PC-3 (cell line): ENCODE measurements at regions not wholly inside any gene's neighbourhood (a gene's known extent, or its start where the extent isn't known, plus 50 kb on each side); places are given as distances from the start of the nearest gene placed in this dataset.

Experiments
- ATAC-seq: fragments of 200-7000 bp; cut with Tn5 transposase; 2 replicates; pipeline ENCODE4 v1.9.1; 2020; ENCODE audit warnings: mild to moderate bottlenecking, moderate library complexity
- BruUV-seq: library from RNA; stranded (reverse); fragments of 400-500 nt; replicated peaks from 2 replicates; lab custom pipeline; 2021; lab: Mats Ljungman, UMichigan
- CTCF ChIA-PET: fragments of 300-600 bp; sonication (Branson Sonifier 250); formaldehyde crosslinking; loops from one replicate; lab custom pipeline; 2022; ENCODE audit warnings: antibody characterized with exemption; lab: Charles Lee
- POLR2A ChIA-PET: fragments of 300-600 bp; sonication (Branson Sonifier 250); formaldehyde crosslinking; loops from one replicate; lab custom pipeline; 2022; ENCODE audit warnings: antibody characterized with exemption; ENCODE audit not compliant: unreplicated experiment; lab: Charles Lee
- DNase-seq: peaks from one replicate; pipeline ENCODE4 v3.0.0-alpha.2; 2015
- H2AFZ ChIP-seq: fragments of 300-600 bp; sonication (generic); 2 replicates; pipeline ENCODE4 v1.6.0; 2016; ENCODE audit warnings: antibody characterized with exemption, low read length
- H3F3A ChIP-seq: fragments of 300-600 bp; sonication (generic); one replicate; pipeline ENCODE4 v1.6.0; 2017; ENCODE audit warnings: antibody characterized with exemption, low read length, control low read depth, mild to moderate bottlenecking; ENCODE audit not compliant: unreplicated experiment
- H3K27ac ChIP-seq: fragments of 300-600 bp; sonication (generic); 2 replicates; pipeline ENCODE4 v1.5.1; 2016; ENCODE audit warnings: mild to moderate bottlenecking, low read length
- H3K27me3 ChIP-seq: fragments of 300-600 bp; sonication (generic); 2 replicates; pipeline ENCODE4 v1.6.1; 2016; ENCODE audit warnings: low read length, mixed read lengths
- H3K36me3 ChIP-seq: fragments of 300-600 bp; sonication (generic); 2 replicates; pipeline ENCODE4 v1.6.1; 2016; ENCODE audit warnings: low read depth, mixed run types, low read length, mixed read lengths
- H3K4me1 ChIP-seq: fragments of 300-600 bp; sonication (generic); 2 replicates; pipeline ENCODE4 v1.5.1; 2016; ENCODE audit warnings: low read length; ENCODE audit not compliant: insufficient read depth
- H3K4me2 ChIP-seq: fragments of 300-600 bp; sonication (generic); 2 replicates; pipeline ENCODE4 v1.6.0; 2016; ENCODE audit warnings: low read length
- H3K4me3 ChIP-seq: fragments of 300-600 bp; sonication (generic); 2 replicates; pipeline ENCODE4 v1.5.1; 2016; ENCODE audit warnings: mild to moderate bottlenecking, low read length, mixed read lengths
- H3K79me2 ChIP-seq: fragments of 300-600 bp; sonication (generic); 2 replicates; pipeline ENCODE4 v1.6.1; 2017; ENCODE audit warnings: low read length, mixed read lengths
- H3K9ac ChIP-seq: fragments of 300-600 bp; sonication (generic); 2 replicates; pipeline ENCODE4 v1.6.0; 2016; ENCODE audit warnings: mild to moderate bottlenecking, low read length
- H3K9me2 ChIP-seq: fragments of 300-600 bp; sonication (generic); replicated peaks from 2 replicates; pipeline ENCODE4 v1.6.1; 2016; ENCODE audit warnings: mixed run types, low read length, mixed read lengths
- H3K9me3 ChIP-seq: fragments of 300-600 bp; sonication (generic); 2 replicates; pipeline ENCODE4 v1.6.1; 2016; ENCODE audit warnings: low read length, mixed read lengths
- H4K20me1 ChIP-seq: fragments of 300-600 bp; sonication (generic); 2 replicates; pipeline ENCODE4 v1.6.1; 2016; ENCODE audit warnings: low read length, mixed read lengths
- EZH2 ChIP-seq: fragments of 300-600 bp; sonication (generic); IDR thresholded peaks from one replicate; pipeline ENCODE4 v1.6.1; 2017; ENCODE audit warnings: antibody characterized with exemption, mild to moderate bottlenecking, low read length; ENCODE audit not compliant: unreplicated experiment
- EZH2phosphoT487 ChIP-seq: fragments of 300-600 bp; sonication (generic); IDR thresholded peaks from 2 replicates; pipeline ENCODE4 v1.6.1; 2018; ENCODE audit warnings: mild to moderate bottlenecking, antibody characterized with exemption, low read length, borderline replicate concordance
- intact Hi-C: fragments of 100-400 bp; cut with micrococcal nuclease; formaldehyde crosslinking; loops from 2 replicates; pipeline ENCODE4 v1.9.0; 2023
- TF ChIP-seq, protein P1 (sequence below): fragments of 300-600 bp; sonication (generic); conservative IDR thresholded peaks from 2 replicates; pipeline ENCODE4 v1.5.1; 2017; ENCODE audit warnings: antibody characterized with exemption, low read depth, mild to moderate bottlenecking, low read length

DNA sequence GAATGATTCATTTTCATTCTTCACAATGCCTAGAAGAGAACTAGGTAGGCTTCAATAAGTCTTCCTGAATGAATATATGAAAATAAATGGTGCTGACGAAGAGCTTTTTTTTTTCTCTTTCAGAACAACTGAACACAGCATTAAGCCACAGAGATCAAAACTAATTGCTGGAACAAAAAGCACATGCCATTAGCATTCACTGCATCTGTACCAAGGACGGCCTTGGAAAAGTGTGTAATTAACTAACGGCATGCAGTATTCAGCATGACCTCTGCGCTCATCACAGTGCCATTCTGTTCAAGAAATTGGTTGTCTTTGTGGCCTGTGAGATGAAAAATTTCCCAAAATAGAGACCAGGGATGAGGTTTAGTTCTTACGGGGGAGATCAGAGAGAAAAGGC is 99.3 kb downstream of the NUDT12 start:
- intact Hi-C loops = no loop called here
- H3K9me2 ChIP-seq = no peaks in the 10 kb centered on the region
- no peaks in the 10 kb centered on the region for H3K9me3 ChIP-seq
- no peak overlapping the region for H3K9ac ChIP-seq
- no peak overlapping the region for H3K4me2 ChIP-seq
- no peak overlapping the region for H3K27ac ChIP-seq
- no peak overlapping the region for H3K4me3 ChIP-seq
- H3F3A ChIP-seq = no peaks in the 10 kb centered on the region
- no peaks in the 10 kb centered on the region for H3K27me3 ChIP-seq
- ATAC-seq = no peak
- no peaks in the 10 kb centered on the region for H3K36me3 ChIP-seq
- no peaks in the 10 kb centered on the region for H3K79me2 ChIP-seq
- peaks cover 44% of the 10 kb centered on the region for H3K4me1 ChIP-seq
- no peak for DNase-seq
- TF ChIP-seq EZH2phosphoT487 (no peak), EZH2 (no peak)
- TF ChIP-seq, protein P1, sequence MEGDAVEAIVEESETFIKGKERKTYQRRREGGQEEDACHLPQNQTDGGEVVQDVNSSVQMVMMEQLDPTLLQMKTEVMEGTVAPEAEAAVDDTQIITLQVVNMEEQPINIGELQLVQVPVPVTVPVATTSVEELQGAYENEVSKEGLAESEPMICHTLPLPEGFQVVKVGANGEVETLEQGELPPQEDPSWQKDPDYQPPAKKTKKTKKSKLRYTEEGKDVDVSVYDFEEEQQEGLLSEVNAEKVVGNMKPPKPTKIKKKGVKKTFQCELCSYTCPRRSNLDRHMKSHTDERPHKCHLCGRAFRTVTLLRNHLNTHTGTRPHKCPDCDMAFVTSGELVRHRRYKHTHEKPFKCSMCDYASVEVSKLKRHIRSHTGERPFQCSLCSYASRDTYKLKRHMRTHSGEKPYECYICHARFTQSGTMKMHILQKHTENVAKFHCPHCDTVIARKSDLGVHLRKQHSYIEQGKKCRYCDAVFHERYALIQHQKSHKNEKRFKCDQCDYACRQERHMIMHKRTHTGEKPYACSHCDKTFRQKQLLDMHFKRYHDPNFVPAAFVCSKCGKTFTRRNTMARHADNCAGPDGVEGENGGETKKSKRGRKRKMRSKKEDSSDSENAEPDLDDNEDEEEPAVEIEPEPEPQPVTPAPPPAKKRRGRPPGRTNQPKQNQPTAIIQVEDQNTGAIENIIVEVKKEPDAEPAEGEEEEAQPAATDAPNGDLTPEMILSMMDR = no peak
- H2AFZ ChIP-seq = no peak overlapping the region
- no TSS peak for BruUV-seq
- no peaks in the 10 kb centered on the region for H4K20me1 ChIP-seq
- ChIA-PET POLR2A (no interaction called here), CTCF (no interaction called here)

DNA sequence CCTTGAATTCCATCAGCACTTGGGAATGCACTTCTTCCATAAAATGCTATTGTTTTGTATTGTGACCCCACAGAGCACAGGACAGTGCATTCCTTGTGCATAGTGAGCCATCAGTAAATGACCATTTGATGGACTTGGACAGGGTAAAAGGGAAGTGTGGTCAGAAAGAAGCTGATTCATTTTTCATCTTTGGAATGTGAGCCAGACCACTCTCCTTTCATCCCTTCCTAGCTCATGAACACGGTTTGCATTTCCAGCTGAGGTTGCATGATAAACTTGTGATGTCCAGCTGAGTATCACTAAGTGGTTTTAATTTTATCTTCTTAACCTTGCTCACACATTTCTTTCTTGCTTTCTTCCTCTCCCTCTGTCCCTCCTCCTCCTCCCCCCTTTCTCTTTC is 101.3 kb downstream of the NUDT12 start:
- peak; percentile 95 for ATAC-seq
- peak; percentile 93 for DNase-seq
- BruUV-seq = no TSS peak
- H3F3A ChIP-seq = no peaks in the 10 kb centered on the region
- no peak overlapping the region for H3K9ac ChIP-seq
- no peaks in the 10 kb centered on the region for H3K27me3 ChIP-seq
- no peak overlapping the region for H3K4me3 ChIP-seq
- no peaks in the 10 kb centered on the region for H3K9me2 ChIP-seq
- H3K27ac ChIP-seq = peak overlapping the region; percentile 30
- H3K79me2 ChIP-seq = no peaks in the 10 kb centered on the region
- no peaks in the 10 kb centered on the region for H3K9me3 ChIP-seq
- H4K20me1 ChIP-seq = no peaks in the 10 kb centered on the region
- TF ChIP-seq EZH2phosphoT487 (no peak), EZH2 (no peak)
- TF ChIP-seq, protein P1 = no peak
- intact Hi-C loops = no loop called here
- peak overlapping the region; percentile 23 for H3K4me2 ChIP-seq
- no peaks in the 10 kb centered on the region for H3K36me3 ChIP-seq
- H2AFZ ChIP-seq = no peak overlapping the region
- ChIA-PET POLR2A (no interaction called here), CTCF (interaction anchor here (0.9 kb wide), 2 partner anchors 205 to 237 kb away, joined by 3 to 4 read pairs; no protein-coding TSS in a partner anchor)
- H3K4me1 ChIP-seq = peaks cover 26% of the 10 kb centered on the region

DNA sequence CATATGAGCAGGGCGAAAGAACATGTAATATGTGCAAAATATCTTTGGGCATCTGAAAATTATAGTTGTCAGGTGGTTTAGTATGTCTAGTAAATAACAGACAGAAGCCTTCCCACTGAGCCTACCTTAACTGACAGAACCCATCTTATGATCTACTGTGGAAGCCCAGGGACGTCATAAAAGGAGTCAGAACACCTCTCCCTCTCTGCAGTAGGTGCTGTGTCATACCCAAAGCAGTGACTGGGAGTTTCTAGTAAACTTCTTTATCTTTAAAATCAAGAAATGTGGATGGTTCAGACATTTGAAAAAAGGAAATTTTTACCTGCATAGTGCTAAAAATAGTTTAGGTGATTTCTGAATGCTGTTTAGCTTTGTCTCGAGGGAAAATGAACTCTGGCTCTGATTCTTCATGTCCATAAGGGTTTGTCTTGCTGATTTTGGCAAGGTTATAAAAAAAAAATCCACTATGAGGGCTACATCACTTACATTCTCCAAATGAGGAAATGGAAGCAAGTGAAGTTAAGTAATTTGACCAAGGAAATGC is 104.0 kb downstream of the NUDT12 start:
- no peaks in the 10 kb centered on the region for H3K27me3 ChIP-seq
- no peaks in the 10 kb centered on the region for H3F3A ChIP-seq
- H3K9me2 ChIP-seq = no peaks in the 10 kb centered on the region
- H3K79me2 ChIP-seq = no peaks in the 10 kb centered on the region
- CTCF ChIA-PET = interaction anchor here (0.7 kb wide), 1 partner anchor 54 kb away, joined by 3 read pairs; no protein-coding TSS in a partner anchor
- no peak overlapping the region for H3K4me2 ChIP-seq
- H3K4me3 ChIP-seq = no peak overlapping the region
- DNase-seq (no peak), ATAC-seq (no peak)
- H4K20me1 ChIP-seq = no peaks in the 10 kb centered on the region
- BruUV-seq = no TSS peak
- TF ChIP-seq, protein P1 = no peak
- TF ChIP-seq EZH2phosphoT487 = no peak
- no peak for TF ChIP-seq EZH2
- POLR2A ChIA-PET = no interaction called here
- H3K9ac ChIP-seq = no peak overlapping the region
- H2AFZ ChIP-seq = 0 out of 2 replicates have a peak overlapping the region, but pooled peaks have one; percentile 16
- H3K4me1 ChIP-seq = peaks cover 23% of the 10 kb centered on the region
- no peak overlapping the region for H3K27ac ChIP-seq
- intact Hi-C loops = no loop called here
- H3K36me3 ChIP-seq = no peaks in the 10 kb centered on the region
- H3K9me3 ChIP-seq = no peaks in the 10 kb centered on the region
